Brain microvascular endothelial cell (primary cell): ENCODE measurements at regions not wholly inside any gene's neighbourhood (a gene's known extent, or its start where the extent isn't known, plus 50 kb on each side); places are given as distances from the start of the nearest gene placed in this dataset.

ENCODE experiments used
- DNase-seq: peaks from one replicate; pipeline ENCODE4 v3.0.0-alpha.2; 2020
- H3K27ac ChIP-seq: fragments of 250-450 bp; sonication (Bioruptor Pico); 2 replicates; pipeline ENCODE4 v1.5.1; 2020; ENCODE audit warnings: mild to moderate bottlenecking, moderate library complexity
- H3K27me3 ChIP-seq: fragments of 250-450 bp; sonication (Bioruptor Pico); replicated peaks from 2 replicates; pipeline ENCODE4 v1.5.1; 2020; ENCODE audit warnings: mild to moderate bottlenecking
- H3K36me3 ChIP-seq: fragments of 250-450 bp; sonication (Bioruptor Pico); replicated peaks from 2 replicates; pipeline ENCODE4 v1.5.1; 2020; ENCODE audit warnings: mild to moderate bottlenecking
- H3K4me3 ChIP-seq: 2 replicates; pipeline ENCODE4 v1.5.1; 2011; ENCODE audit warnings: low read depth, mild to moderate bottlenecking, control low read depth, low read length, moderate library complexity
- CTCF ChIP-seq: IDR thresholded peaks from 2 replicates; pipeline ENCODE4 v1.5.1; 2011; ENCODE audit warnings: low read depth, mild to moderate bottlenecking, moderate library complexity, low read length, control low read depth, inconsistent platforms; ENCODE audit errors: missing control alignments
- in situ Hi-C: cut with HindIII; loops from 2 replicates; pipeline ENCODE4 v1.10.0; 2017; ENCODE audit warnings: low sequenced_read_pairs, low pct_ligation_motif_present

- DNase-seq = no peak
- H3K36me3 ChIP-seq = no peaks in the 10 kb centered on the region
- no peak for TF ChIP-seq CTCF
- no peak overlapping the region for H3K4me3 ChIP-seq
- in situ Hi-C loops = no loop called here
- H3K27ac ChIP-seq = no peak overlapping the region
- H3K27me3 ChIP-seq = no peaks in the 10 kb centered on the region
These were observed 199.6 kb upstream of the NAALADL2 start for GRCh38 chr3:174659511-174659910.

- H3K27ac ChIP-seq = no peak overlapping the region
- H3K4me3 ChIP-seq = no peak overlapping the region
- no peaks in the 10 kb centered on the region for H3K27me3 ChIP-seq
- DNase-seq = no peak
- H3K36me3 ChIP-seq = no peaks in the 10 kb centered on the region
- TF ChIP-seq CTCF = no peak
- in situ Hi-C loops = no loop called here
These were observed 196.5 kb upstream of the NAALADL2 start for GRCh38 chr3:174662653-174663052.

GRCh38 chr3:174667386-174667785 lies 191.7 kb upstream of the NAALADL2 start:
- no peak for TF ChIP-seq CTCF
- H3K4me3 ChIP-seq = no peak overlapping the region
- no peaks in the 10 kb centered on the region for H3K27me3 ChIP-seq
- DNase-seq = no peak
- no peaks in the 10 kb centered on the region for H3K36me3 ChIP-seq
- in situ Hi-C loops = no loop called here
- no peak overlapping the region for H3K27ac ChIP-seq

GRCh38 chr3:174675406-174675805 lies 183.7 kb upstream of the NAALADL2 start:
- H3K27me3 ChIP-seq = no peaks in the 10 kb centered on the region
- DNase-seq = no peak
- H3K4me3 ChIP-seq = no peak overlapping the region
- H3K36me3 ChIP-seq = no peaks in the 10 kb centered on the region
- no peak overlapping the region for H3K27ac ChIP-seq
- TF ChIP-seq CTCF = no peak
- in situ Hi-C loops = no loop called here

- Histone ChIP-seq H3K27me3 (no peaks in the 10 kb centered on the region), H3K4me3 (no peak overlapping the region), H3K36me3 (no peaks in the 10 kb centered on the region), H3K27ac (no peak overlapping the region)
- in situ Hi-C loops = no loop called here
- TF ChIP-seq CTCF = no peak
- DNase-seq = no peak
These were observed 177.3 kb upstream of the NAALADL2 start for GRCh38 chr3:174681784-174682183.

- DNase-seq = no peak
- Histone ChIP-seq H3K27me3 (no peaks in the 10 kb centered on the region), H3K36me3 (no peaks in the 10 kb centered on the region), H3K27ac (no peak overlapping the region), H3K4me3 (no peak overlapping the region)
- TF ChIP-seq CTCF = no peak
- in situ Hi-C loops = no loop called here
These were observed 173.3 kb upstream of the NAALADL2 start for GRCh38 chr3:174685796-174686195.
